Limb (tissue), 2 donors: ENCODE measurements at regions not wholly inside any gene's neighbourhood (a gene's known extent, or its start where the extent isn't known, plus 50 kb on each side); places are given as distances from the start of the nearest gene placed in this dataset.

ENCODE experiments used
- DNase-seq, 2 donors: peaks; one replicate each; pipeline ENCODE4 v3.0.0-alpha.2; 2016; ENCODE audit errors: extremely low spot score in 2 of 2

- DNase-seq = no peak
These were observed 404.5 kb downstream of the INHBA start for GRCh38 chr7:41298409-41298808.

GRCh38 chr7:41297166-41297565, 405.7 kb downstream of the INHBA start:
- no peak for DNase-seq

- no peak for DNase-seq
These were observed 407.5 kb downstream of the INHBA start for GRCh38 chr7:41295455-41295815.

- no peak for DNase-seq
These were observed 408.1 kb downstream of the INHBA start for GRCh38 chr7:41294556-41295454.

GRCh38 chr7:41292487-41292886, 410.4 kb downstream of the INHBA start:
- no peak for DNase-seq

GRCh38 chr7:41287559-41288335, 415.1 kb downstream of the INHBA start:
- no peak for DNase-seq

- DNase-seq = no peak
These were observed 422.4 kb downstream of the INHBA start for GRCh38 chr7:41280491-41280890.

GRCh38 chr7:41277561-41277960, 425.3 kb downstream of the INHBA start:
- no peak for DNase-seq

GRCh38 chr7:41275255-41275654, 427.6 kb downstream of the INHBA start:
- DNase-seq = no peak

- DNase-seq = no peak
These were observed 428.7 kb downstream of the INHBA start for GRCh38 chr7:41274179-41274578.

GRCh38 chr7:41272664-41273063, 430.2 kb downstream of the INHBA start:
- no peak for DNase-seq

GRCh38 chr7:41268878-41269277, 434.0 kb downstream of the INHBA start:
- DNase-seq = no peak

- DNase-seq = no peak
These were observed 441.8 kb downstream of the INHBA start for GRCh38 chr7:41261080-41261479.

- no peak for DNase-seq
These were observed 445.2 kb downstream of the INHBA start for GRCh38 chr7:41257660-41258059.

GRCh38 chr7:41256186-41256945, 446.5 kb downstream of the INHBA start:
- no peak for DNase-seq

- DNase-seq = no peak
These were observed 447.2 kb downstream of the INHBA start for GRCh38 chr7:41255716-41256115.

GRCh38 chr7:41255113-41255512, 447.8 kb downstream of the INHBA start:
- no peak for DNase-seq

- no peak for DNase-seq
These were observed 449.9 kb downstream of the INHBA start for GRCh38 chr7:41252957-41253356.

- no peak for DNase-seq
These were observed 450.3 kb downstream of the INHBA start for GRCh38 chr7:41252551-41252950.

- no peak for DNase-seq
These were observed 455.6 kb downstream of the INHBA start for GRCh38 chr7:41247143-41247865.

- no peak for DNase-seq
These were observed 457.0 kb downstream of the INHBA start for GRCh38 chr7:41245916-41246315.
